ENCODE measurements at regions not wholly inside any gene's neighbourhood (a gene's known extent, or its start where the extent isn't known, plus 50 kb on each side); places are given as distances from the start of the nearest gene placed in this dataset.

- Histone ChIP-seq H3K4me1 (ENCODE audit: control insufficient read depth in 1 of 2, insufficient read depth in 2 of 2, low read length in 2 of 2) (no peaks in the 10 kb centered on the region), H3K27me3 (ENCODE audit: control insufficient read depth in 1 of 2, insufficient read depth in 2 of 2, low read length in 1 of 2) (no peaks in the 10 kb centered on the region), H3K27ac (ENCODE audit: low read depth in 1 of 2, low read length in 2 of 2) (no peak overlapping the region), H3K9me3 (ENCODE audit: control insufficient read depth, low read length) (no peaks in the 10 kb centered on the region), H3K36me3 (ENCODE audit: control insufficient read depth in 1 of 2, insufficient read depth in 2 of 2, low read length in 1 of 2) (no peaks in the 10 kb centered on the region), H3K4me3 (ENCODE audit: low read length in 2 of 2) (no peak overlapping the region)
- intact Hi-C loops (cut with DNase I), result no loop called here
- ATAC-seq (ENCODE audit: low FRiP score) (no peak), DNase-seq (no peak)
- WGBS, 2 donors, result 69 to 77% methylated on average over 2 of the region's 2 CpGs
These were observed 244.3 kb downstream of the TAF11L14 start for GRCh38 chr5:17878541-17878940.

DNA sequence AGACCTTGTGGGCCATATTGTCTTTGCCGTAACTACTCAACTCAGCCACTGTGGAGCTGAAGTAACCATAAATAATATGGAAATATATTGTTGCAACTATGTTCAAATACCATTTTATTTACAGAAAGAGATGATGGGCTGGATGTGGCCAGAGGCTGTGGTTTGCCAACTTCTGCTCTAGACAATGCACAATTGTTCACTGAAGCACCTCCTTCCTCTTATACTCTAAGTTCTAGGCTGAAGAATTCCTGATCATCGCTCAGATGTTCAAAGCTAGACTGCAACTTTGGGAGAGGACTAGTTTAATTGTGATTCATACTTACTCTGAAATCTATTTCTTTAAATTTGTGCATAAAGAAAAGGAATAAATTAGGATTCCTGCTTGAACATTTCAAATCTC, 245.0 kb downstream of the TAF11L14 start:
- H3K4me1 ChIP-seq (ENCODE audit: control insufficient read depth in 1 of 2, insufficient read depth in 2 of 2, low read length in 2 of 2), result no peaks in the 10 kb centered on the region
- H3K27ac ChIP-seq (ENCODE audit: low read depth in 1 of 2, low read length in 2 of 2), result no peak overlapping the region
- DNase-seq (no peak), ATAC-seq (ENCODE audit: low FRiP score) (no peak)
- WGBS, 2 donors, result 89% methylated on average over 2 of the region's 2 CpGs
- H3K36me3 ChIP-seq (ENCODE audit: control insufficient read depth in 1 of 2, insufficient read depth in 2 of 2, low read length in 1 of 2), result no peaks in the 10 kb centered on the region
- no peak overlapping the region for H3K4me3 ChIP-seq (ENCODE audit: low read length in 2 of 2)
- no peaks in the 10 kb centered on the region for H3K9me3 ChIP-seq (ENCODE audit: control insufficient read depth, low read length)
- intact Hi-C loops (cut with DNase I), result no loop called here
- H3K27me3 ChIP-seq (ENCODE audit: control insufficient read depth in 1 of 2, insufficient read depth in 2 of 2, low read length in 1 of 2), result no peaks in the 10 kb centered on the region

DNA sequence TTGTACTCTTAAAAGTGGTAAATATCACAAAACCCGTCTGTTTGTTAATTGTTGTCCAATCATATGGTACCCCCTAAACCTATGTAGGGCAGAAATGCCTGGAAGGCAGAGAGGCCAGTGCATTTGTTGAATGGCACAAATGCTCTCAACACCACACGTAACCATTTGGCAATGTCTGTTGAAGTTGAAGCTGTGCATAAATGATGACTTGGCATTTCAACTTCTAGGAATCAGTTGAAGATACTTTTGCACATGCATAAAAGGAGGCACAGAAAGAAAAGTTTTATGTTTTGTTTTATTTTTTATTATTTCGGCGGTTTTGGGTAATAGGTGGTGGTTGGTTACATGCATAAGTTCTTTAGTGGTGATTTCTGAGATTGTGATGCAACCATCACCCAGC, 246.6 kb downstream of the TAF11L14 start:
- Histone ChIP-seq H3K36me3 (ENCODE audit: control insufficient read depth in 1 of 2, insufficient read depth in 2 of 2, low read length in 1 of 2) (no peaks in the 10 kb centered on the region), H3K9me3 (ENCODE audit: control insufficient read depth, low read length) (no peaks in the 10 kb centered on the region), H3K27ac (ENCODE audit: low read depth in 1 of 2, low read length in 2 of 2) (no peak overlapping the region), H3K4me3 (ENCODE audit: low read length in 2 of 2) (no peak overlapping the region), H3K27me3 (ENCODE audit: control insufficient read depth in 1 of 2, insufficient read depth in 2 of 2, low read length in 1 of 2) (no peaks in the 10 kb centered on the region), H3K4me1 (ENCODE audit: control insufficient read depth in 1 of 2, insufficient read depth in 2 of 2, low read length in 2 of 2) (no peaks in the 10 kb centered on the region)
- 87 to 88% methylated on average over 4 of the region's 4 CpGs for WGBS, 2 donors
- DNase-seq, result no peak
- intact Hi-C loops (cut with DNase I), result no loop called here
- no peak for ATAC-seq (ENCODE audit: low FRiP score)

DNA sequence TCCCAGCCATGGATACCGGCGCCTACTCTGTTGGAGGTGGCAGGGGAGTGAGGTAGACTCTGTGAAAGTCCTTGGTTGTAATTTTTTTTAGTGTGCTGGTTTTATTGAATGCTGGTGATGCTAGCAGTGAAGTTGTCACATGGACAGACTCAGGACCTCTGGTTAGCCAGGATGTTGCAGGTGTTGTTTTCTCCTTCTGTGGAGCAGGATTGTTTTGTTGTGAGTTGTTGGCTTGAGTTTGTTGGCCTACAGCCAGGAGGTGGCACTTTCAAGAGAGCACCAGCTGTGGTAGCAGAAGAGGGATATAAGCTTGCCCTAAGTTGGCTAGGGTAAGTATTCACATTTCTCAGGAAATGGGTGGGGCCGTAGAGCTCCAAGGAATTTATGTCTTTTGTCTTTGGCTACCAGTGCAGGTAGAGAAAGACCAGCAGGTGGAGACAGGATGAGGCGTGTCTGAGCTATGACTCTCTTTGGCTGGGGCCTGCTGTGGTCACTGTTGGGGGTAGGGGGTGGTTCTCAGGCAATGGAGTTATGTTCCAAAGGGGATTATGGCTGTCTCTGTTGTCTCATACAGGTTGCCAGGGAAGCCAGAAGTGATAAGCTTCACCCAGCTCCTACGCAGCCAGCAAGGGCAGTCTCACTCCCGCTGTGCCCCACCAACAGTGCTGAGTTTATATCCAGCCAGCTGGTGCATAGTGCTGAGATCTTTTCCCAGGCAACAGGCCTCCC, 248.7 kb downstream of the TAF11L14 start:
- WGBS, 2 donors, result 74 to 76% methylated on average over 6 of the region's 6 CpGs
- intact Hi-C loops (cut with DNase I), result no loop called here
- no peaks in the 10 kb centered on the region for H3K4me1 ChIP-seq (ENCODE audit: control insufficient read depth in 1 of 2, insufficient read depth in 2 of 2, low read length in 2 of 2)
- ATAC-seq (ENCODE audit: low FRiP score), result no peak
- H3K9me3 ChIP-seq (ENCODE audit: control insufficient read depth, low read length), result no peaks in the 10 kb centered on the region
- no peak overlapping the region for H3K4me3 ChIP-seq (ENCODE audit: low read length in 2 of 2)
- H3K27ac ChIP-seq (ENCODE audit: low read depth in 1 of 2, low read length in 2 of 2), result no peak overlapping the region
- DNase-seq, result no peak
- no peaks in the 10 kb centered on the region for H3K36me3 ChIP-seq (ENCODE audit: control insufficient read depth in 1 of 2, insufficient read depth in 2 of 2, low read length in 1 of 2)
- no peaks in the 10 kb centered on the region for H3K27me3 ChIP-seq (ENCODE audit: control insufficient read depth in 1 of 2, insufficient read depth in 2 of 2, low read length in 1 of 2)

- H3K36me3 ChIP-seq (ENCODE audit: control insufficient read depth in 1 of 2, insufficient read depth in 2 of 2, low read length in 1 of 2), result no peaks in the 10 kb centered on the region
- no peak overlapping the region for H3K4me3 ChIP-seq (ENCODE audit: low read length in 2 of 2)
- no peaks in the 10 kb centered on the region for H3K4me1 ChIP-seq (ENCODE audit: control insufficient read depth in 1 of 2, insufficient read depth in 2 of 2, low read length in 2 of 2)
- no peak overlapping the region for H3K27ac ChIP-seq (ENCODE audit: low read depth in 1 of 2, low read length in 2 of 2)
- intact Hi-C loops (cut with DNase I), result no loop called here
- ATAC-seq (ENCODE audit: low FRiP score), result no peak
- no peaks in the 10 kb centered on the region for H3K9me3 ChIP-seq (ENCODE audit: control insufficient read depth, low read length)
- no peaks in the 10 kb centered on the region for H3K27me3 ChIP-seq (ENCODE audit: control insufficient read depth in 1 of 2, insufficient read depth in 2 of 2, low read length in 1 of 2)
- no peak for DNase-seq
These were observed 253.9 kb downstream of the TAF11L14 start for GRCh38 chr5:17888155-17888554.

DNA sequence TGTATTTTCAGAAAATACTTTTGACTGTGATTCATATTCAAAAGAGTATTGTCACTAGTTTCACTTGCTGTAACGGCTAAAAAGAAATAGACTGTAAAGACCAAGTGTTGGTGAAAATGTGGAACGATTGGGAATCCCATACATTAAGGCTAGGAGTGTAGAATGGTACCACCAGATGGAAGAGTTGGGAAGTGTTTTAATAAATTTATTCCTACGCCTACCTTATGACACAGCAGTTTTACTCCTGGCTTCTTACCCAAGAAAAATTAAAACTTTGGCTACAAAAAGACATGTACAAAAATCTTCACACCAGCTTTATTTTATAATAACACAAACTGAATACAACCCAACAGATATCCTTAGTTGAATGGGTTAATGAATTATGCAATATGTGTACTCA, 256.2 kb downstream of the TAF11L14 start:
- no peak overlapping the region for H3K4me3 ChIP-seq (ENCODE audit: low read length in 2 of 2)
- H3K4me1 ChIP-seq (ENCODE audit: control insufficient read depth in 1 of 2, insufficient read depth in 2 of 2, low read length in 2 of 2), result no peaks in the 10 kb centered on the region
- H3K27me3 ChIP-seq (ENCODE audit: control insufficient read depth in 1 of 2, insufficient read depth in 2 of 2, low read length in 1 of 2), result no peaks in the 10 kb centered on the region
- H3K36me3 ChIP-seq (ENCODE audit: control insufficient read depth in 1 of 2, insufficient read depth in 2 of 2, low read length in 1 of 2), result no peaks in the 10 kb centered on the region
- WGBS, 2 donors, result 45 to 47% methylated on average over 3 of the region's 3 CpGs
- no peak for DNase-seq
- no peak overlapping the region for H3K27ac ChIP-seq (ENCODE audit: low read depth in 1 of 2, low read length in 2 of 2)
- peaks cover 1% of the 10 kb centered on the region for H3K9me3 ChIP-seq (ENCODE audit: control insufficient read depth, low read length)
- intact Hi-C loops (cut with DNase I), result no loop called here
- ATAC-seq (ENCODE audit: low FRiP score), result no peak

- 72 to 74% methylated on average over 6 of the region's 6 CpGs for WGBS, 2 donors
- Histone ChIP-seq H3K27me3 (ENCODE audit: control insufficient read depth in 1 of 2, insufficient read depth in 2 of 2, low read length in 1 of 2) (no peaks in the 10 kb centered on the region), H3K27ac (ENCODE audit: low read depth in 1 of 2, low read length in 2 of 2) (no peak overlapping the region), H3K4me1 (ENCODE audit: control insufficient read depth in 1 of 2, insufficient read depth in 2 of 2, low read length in 2 of 2) (no peaks in the 10 kb centered on the region), H3K4me3 (ENCODE audit: low read length in 2 of 2) (no peak overlapping the region), H3K9me3 (ENCODE audit: control insufficient read depth, low read length) (peaks cover 1% of the 10 kb centered on the region), H3K36me3 (ENCODE audit: control insufficient read depth in 1 of 2, insufficient read depth in 2 of 2, low read length in 1 of 2) (no peaks in the 10 kb centered on the region)
- ATAC-seq (ENCODE audit: low FRiP score), result no peak
- intact Hi-C loops (cut with DNase I), result no loop called here
- no peak for DNase-seq
These were observed 257.6 kb downstream of the TAF11L14 start for GRCh38 chr5:17891881-17892280.

- intact Hi-C loops (cut with DNase I), result no loop called here
- Histone ChIP-seq H3K36me3 (ENCODE audit: control insufficient read depth in 1 of 2, insufficient read depth in 2 of 2, low read length in 1 of 2) (no peaks in the 10 kb centered on the region), H3K4me3 (ENCODE audit: low read length in 2 of 2) (no peak overlapping the region), H3K27ac (ENCODE audit: low read depth in 1 of 2, low read length in 2 of 2) (no peak overlapping the region), H3K4me1 (ENCODE audit: control insufficient read depth in 1 of 2, insufficient read depth in 2 of 2, low read length in 2 of 2) (no peaks in the 10 kb centered on the region), H3K9me3 (ENCODE audit: control insufficient read depth, low read length) (peaks cover 1% of the 10 kb centered on the region), H3K27me3 (ENCODE audit: control insufficient read depth in 1 of 2, insufficient read depth in 2 of 2, low read length in 1 of 2) (no peaks in the 10 kb centered on the region)
- ATAC-seq (ENCODE audit: low FRiP score) (no peak), DNase-seq (no peak)
- 91 to 94% methylated on average over 3 of the region's 3 CpGs for WGBS, 2 donors
These were observed 258.9 kb downstream of the TAF11L14 start for GRCh38 chr5:17893026-17893635.

DNA sequence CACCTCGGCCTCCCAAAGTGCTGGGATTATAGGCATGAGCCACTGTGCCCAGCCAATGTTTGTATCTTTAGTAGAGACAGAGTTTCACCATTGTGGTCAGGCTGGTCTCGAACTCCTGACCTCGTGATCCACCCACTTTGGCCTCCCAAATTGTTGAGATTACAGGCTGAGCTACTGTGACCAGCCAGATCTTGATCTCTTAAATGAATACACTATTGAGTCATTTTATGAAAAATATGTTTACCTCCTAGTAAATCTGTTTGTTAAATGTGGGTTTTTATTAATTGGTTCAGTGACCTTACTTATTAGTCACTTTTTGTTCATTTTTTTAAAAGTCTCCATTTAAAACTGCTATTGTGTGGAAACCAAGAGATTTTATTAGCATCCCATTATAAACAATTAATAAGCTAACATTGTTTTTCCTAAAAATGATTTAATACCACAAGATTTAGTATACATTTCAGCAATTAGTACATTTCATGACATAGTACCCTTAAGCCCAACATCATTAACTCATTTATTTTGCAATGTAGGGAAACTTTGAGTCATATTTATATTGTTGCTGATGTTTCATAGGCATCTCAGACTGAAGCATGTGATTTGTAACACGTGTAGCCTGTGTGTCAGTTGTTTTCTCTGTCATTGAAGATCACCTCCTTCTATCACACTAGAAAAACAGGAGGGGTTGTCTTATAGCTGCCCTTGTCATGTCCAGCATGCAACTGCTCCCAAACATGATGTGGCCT, 261.2 kb downstream of the TAF11L14 start:
- Histone ChIP-seq H3K4me3 (ENCODE audit: low read length in 2 of 2) (no peak overlapping the region), H3K27me3 (ENCODE audit: control insufficient read depth in 1 of 2, insufficient read depth in 2 of 2, low read length in 1 of 2) (no peaks in the 10 kb centered on the region), H3K4me1 (ENCODE audit: control insufficient read depth in 1 of 2, insufficient read depth in 2 of 2, low read length in 2 of 2) (no peaks in the 10 kb centered on the region), H3K36me3 (ENCODE audit: control insufficient read depth in 1 of 2, insufficient read depth in 2 of 2, low read length in 1 of 2) (no peaks in the 10 kb centered on the region), H3K9me3 (ENCODE audit: control insufficient read depth, low read length) (peaks cover 1% of the 10 kb centered on the region), H3K27ac (ENCODE audit: low read depth in 1 of 2, low read length in 2 of 2) (no peak overlapping the region)
- no peak for ATAC-seq (ENCODE audit: low FRiP score)
- intact Hi-C loops (cut with DNase I), result no loop called here
- no peak for DNase-seq
- WGBS, 2 donors, result 80 to 82% methylated on average over 4 of the region's 4 CpGs

Measured in aorta (tissue), 5 donors.